ENCODE measurements at regions not wholly inside any gene's neighbourhood (a gene's known extent, or its start where the extent isn't known, plus 50 kb on each side); places are given as distances from the start of the nearest gene placed in this dataset.

DNA sequence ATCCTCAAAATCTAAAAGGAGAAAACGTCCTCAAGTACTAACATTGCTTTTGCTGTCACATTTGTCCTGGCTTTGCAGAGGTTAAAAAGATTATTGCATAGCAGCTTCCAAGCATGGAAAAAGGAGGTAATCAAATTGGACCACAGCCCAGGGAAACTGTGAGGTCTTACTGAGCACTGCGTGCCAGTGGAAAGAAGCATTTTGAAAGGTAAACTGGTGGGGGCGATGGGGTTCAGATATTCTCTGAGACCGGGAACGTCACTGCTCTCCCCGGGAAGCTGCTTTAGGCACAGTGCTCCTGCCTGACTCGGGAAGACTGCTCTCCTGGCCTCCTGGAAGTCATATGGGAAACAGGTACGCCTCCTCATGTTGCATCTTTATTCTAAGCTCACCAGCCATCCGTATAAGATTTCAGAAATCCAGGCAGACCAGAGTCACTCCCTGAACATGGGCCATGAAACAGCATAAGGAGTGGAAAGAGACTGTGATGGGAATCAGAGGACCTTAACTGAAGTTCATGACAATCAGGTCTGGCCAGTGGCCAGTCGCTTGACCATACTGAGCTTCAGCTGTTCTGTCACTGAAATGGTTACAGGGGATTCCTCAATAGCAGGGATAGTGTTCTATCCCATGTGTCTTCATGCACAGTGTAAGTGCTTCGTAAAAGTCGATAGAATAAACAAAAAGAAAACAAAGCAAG is 284.1 kb downstream of the TRIB2 start:
- TF ChIP-seq, protein P1, sequence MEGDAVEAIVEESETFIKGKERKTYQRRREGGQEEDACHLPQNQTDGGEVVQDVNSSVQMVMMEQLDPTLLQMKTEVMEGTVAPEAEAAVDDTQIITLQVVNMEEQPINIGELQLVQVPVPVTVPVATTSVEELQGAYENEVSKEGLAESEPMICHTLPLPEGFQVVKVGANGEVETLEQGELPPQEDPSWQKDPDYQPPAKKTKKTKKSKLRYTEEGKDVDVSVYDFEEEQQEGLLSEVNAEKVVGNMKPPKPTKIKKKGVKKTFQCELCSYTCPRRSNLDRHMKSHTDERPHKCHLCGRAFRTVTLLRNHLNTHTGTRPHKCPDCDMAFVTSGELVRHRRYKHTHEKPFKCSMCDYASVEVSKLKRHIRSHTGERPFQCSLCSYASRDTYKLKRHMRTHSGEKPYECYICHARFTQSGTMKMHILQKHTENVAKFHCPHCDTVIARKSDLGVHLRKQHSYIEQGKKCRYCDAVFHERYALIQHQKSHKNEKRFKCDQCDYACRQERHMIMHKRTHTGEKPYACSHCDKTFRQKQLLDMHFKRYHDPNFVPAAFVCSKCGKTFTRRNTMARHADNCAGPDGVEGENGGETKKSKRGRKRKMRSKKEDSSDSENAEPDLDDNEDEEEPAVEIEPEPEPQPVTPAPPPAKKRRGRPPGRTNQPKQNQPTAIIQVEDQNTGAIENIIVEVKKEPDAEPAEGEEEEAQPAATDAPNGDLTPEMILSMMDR (IDR thresholded peaks at IDR 0.05; ENCODE audit: low read length), result no peak
- TF ChIP-seq EZH2 (optimal IDR thresholded peaks at IDR 0.05; ENCODE audit: low read depth, low read length), result no peak
